ENCODE measurements at regions not wholly inside any gene's neighbourhood (a gene's known extent, or its start where the extent isn't known, plus 50 kb on each side); places are given as distances from the start of the nearest gene placed in this dataset.
"Not testable (repeated sequence)": the region's sequence is repeated elsewhere in the genome, so short reads cannot be mapped to it uniquely, and the experiment has no call there.

DNA sequence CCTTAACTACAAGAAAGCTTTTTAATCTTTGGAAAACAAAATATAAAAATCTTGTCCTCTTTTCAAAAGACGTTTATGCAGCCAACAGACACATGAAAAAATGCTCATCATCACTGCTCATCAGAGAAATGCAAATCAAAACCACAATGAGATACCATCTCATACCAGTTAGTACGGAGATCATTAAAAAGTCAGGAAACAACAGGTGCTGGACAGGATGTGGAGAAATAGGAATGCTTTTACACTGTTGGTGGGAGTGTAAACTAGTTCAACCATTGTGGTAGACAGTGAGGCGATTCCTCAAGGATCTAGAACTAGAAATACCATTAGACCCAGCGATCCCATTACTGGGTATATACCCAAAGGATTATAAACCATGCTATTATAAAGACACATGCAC is 1255.0 kb downstream of the ROBO1 start:
- TF ChIP-seq CTCF, POLR2A (IDR thresholded peaks at IDR 0.05): not testable (repeated sequence)
